ENCODE measurements at regions not wholly inside any gene's neighbourhood (a gene's known extent, or its start where the extent isn't known, plus 50 kb on each side); places are given as distances from the start of the nearest gene placed in this dataset.

DNA sequence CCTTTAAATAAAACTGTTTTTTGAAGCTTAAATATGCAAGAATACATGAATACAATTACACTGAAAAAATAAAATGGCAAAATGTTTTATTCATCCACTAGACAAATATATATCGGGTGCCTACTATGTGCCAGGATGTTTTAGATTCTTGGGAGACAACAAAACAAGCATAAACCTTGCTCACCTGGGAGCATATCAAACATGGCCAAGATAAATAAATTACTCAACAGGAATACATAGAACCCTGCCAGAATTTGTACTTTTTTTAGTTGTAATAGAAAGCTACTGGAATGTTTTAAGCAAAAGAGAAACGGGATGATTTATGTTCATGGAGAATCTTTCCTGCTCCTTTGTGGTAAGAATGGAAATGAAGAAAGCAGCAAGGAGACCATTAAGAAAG lies 2358.5 kb upstream of the PCDH20 start:
- TF ChIP-seq POLR2AphosphoS5 (IDR thresholded peaks at IDR 0.05; ENCODE audit: borderline replicate concordance, low read depth, low read length) (no peak), EZH2 (IDR thresholded peaks at IDR 0.05) (no peak), FOXP2 (optimal IDR thresholded peaks at IDR 0.05; ENCODE audit: control extremely low read depth, extremely low read length, insufficient read depth) (no peak)
